ENCODE measurements at regions not wholly inside any gene's neighbourhood (a gene's known extent, or its start where the extent isn't known, plus 50 kb on each side); places are given as distances from the start of the nearest gene placed in this dataset.
A peak's percentile ranks its signal among the peaks of the same experiment; 100 is the strongest.

DNA sequence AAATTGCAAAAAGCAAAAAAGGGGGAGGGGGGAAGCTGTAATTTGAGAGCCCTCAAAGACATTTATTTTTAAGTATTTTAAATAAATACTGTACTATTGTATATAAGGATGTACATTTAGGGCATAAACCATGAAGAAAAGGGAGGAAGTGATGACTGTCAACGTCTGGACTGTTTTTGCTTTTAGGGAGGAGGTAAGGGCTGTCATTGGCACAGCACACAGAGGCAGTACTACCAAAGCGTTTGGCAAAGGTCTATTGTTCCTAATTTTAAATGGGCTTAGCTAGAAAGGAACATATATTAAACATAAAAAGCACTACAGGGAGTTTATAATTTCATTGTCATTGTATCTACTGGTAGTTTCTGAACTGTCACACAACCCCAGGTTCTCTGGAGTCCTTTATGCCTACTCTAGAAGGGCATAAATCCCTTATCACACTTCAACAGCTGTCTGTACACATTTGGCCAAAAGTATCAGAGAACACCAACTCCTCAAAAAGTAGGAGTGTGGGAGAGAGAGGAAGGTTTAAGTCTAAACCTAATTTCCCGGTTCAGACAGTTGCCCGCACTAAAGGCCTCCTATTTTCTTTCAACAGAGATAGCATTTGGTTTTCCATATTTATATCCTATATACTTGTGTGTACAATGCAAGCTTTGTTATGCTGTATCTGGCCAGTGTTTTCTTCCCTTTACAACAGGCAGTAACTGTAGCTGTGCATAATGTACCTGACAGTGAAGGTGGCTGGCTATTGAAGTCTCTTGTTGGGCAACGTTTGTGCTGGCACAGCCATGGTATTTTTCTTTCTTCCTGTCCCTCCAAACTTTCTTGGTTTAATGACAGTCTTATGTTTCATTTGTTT is 406.2 kb downstream of the KLF5 start:
- no peaks in the 10 kb centered on the region for H3K27me3 ChIP-seq (replicated peaks; ENCODE audit: control insufficient read depth, insufficient read depth, low read length)
- no peaks in the 10 kb centered on the region for H3K36me3 ChIP-seq (ENCODE audit: control insufficient read depth, insufficient read depth, low read length, severe bottlenecking)
- H3K9ac ChIP-seq (ENCODE audit: low read length): no peak overlapping the region
- H3K4me1 ChIP-seq (ENCODE audit: control insufficient read depth, insufficient read depth, low read length): no peaks in the 10 kb centered on the region
- no peak for DNase-seq (ENCODE audit: low read depth)
- H3K9me3 ChIP-seq (ENCODE audit: control insufficient read depth, low read length): no peaks in the 10 kb centered on the region
- H3K4me3 ChIP-seq (ENCODE audit: low read length): no peak overlapping the region

DNA sequence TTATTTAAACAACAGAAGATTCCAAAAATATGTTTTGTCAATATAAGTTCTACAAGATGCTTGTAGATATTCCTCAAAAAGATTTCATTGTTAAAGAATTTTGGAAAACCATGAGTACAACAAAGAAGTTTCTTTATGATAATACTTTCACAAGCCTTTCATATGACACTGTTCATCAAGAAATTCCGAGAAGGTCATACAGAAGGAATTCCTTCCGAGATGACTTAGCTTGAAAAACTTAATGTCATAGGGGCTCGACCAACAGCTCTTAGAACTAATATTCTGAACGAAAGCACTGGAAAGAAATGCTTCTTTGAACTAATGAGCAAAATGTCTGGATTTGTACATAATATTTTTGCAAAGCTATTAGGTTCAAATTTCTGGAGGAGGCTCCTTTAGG is 403.4 kb downstream of the KLF5 start:
- Histone ChIP-seq H3K9me3 (ENCODE audit: control insufficient read depth, low read length) (no peaks in the 10 kb centered on the region), H3K9ac (ENCODE audit: low read length) (no peak overlapping the region), H3K4me1 (ENCODE audit: control insufficient read depth, insufficient read depth, low read length) (no peaks in the 10 kb centered on the region), H3K36me3 (ENCODE audit: control insufficient read depth, insufficient read depth, low read length, severe bottlenecking) (no peaks in the 10 kb centered on the region), H3K4me3 (ENCODE audit: low read length) (no peak overlapping the region), H3K27me3 (replicated peaks; ENCODE audit: control insufficient read depth, insufficient read depth, low read length) (no peaks in the 10 kb centered on the region)
- peak; percentile 35 for DNase-seq (ENCODE audit: low read depth)

DNA sequence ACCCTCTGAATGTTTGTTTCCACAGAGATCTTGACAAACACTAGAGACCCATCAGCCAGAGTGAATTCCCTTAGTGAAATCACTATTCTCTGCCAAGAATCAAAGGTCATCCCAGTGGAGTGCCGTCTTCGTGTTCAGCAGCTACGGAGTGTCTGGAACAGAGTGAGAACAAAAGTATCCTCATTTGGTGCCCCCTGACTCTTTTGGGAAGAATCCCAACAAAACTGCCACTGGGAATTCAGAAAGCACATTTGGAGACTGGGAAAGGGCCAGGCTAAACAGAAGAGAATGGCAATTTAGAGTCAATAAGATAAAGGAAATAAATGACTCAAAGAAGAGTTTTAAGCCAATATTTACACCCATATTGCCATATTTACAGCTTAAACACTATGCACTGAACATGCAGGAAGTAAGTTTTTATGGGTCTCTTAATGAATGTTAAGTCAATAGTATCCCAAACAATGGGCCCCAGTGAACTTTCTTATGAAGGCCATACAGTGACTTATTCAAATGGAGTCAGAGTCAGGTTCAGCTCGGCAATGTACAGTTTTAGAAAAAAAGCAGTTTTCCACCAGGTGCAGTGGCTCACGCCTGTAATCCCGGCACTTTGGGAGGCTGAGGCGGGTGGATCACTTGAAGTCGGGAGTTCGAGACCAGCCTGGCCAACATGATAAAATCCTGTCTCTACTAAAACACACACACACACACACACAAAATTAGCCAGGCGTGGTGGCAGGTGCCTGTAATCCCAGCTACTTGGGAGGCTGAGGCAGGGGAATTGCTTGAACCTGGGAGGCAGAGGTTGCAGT is 392.6 kb downstream of the KLF5 start:
- no peak for DNase-seq (ENCODE audit: low read depth)
- Histone ChIP-seq H3K36me3 (ENCODE audit: control insufficient read depth, insufficient read depth, low read length, severe bottlenecking) (no peaks in the 10 kb centered on the region), H3K4me1 (ENCODE audit: control insufficient read depth, insufficient read depth, low read length) (peaks cover 5% of the 10 kb centered on the region), H3K4me3 (ENCODE audit: low read length) (no peak overlapping the region), H3K27me3 (replicated peaks; ENCODE audit: control insufficient read depth, insufficient read depth, low read length) (no peaks in the 10 kb centered on the region), H3K9me3 (ENCODE audit: control insufficient read depth, low read length) (no peaks in the 10 kb centered on the region), H3K9ac (ENCODE audit: low read length) (no peak overlapping the region)

DNA sequence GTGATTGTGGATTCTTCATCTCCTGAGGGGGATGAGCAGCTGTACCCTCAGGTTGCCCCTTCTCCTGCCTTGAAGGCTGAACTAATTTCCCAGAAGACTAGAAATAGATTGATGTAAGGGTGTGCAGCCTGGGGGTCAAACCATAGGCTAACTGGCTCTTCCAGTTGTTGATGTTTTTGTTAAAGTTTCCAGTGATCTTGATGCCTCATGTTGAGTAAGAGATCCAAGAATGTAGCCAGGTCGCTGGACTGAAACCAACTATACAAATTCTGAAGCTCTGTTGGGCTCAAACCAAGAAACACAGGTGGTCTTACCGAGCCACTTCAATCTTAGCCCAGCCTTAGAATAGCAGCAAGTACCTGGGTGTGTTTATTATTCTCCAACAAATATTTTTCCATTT is 391.8 kb downstream of the KLF5 start:
- peaks cover 5% of the 10 kb centered on the region for H3K4me1 ChIP-seq (ENCODE audit: control insufficient read depth, insufficient read depth, low read length)
- no peak overlapping the region for H3K4me3 ChIP-seq (ENCODE audit: low read length)
- DNase-seq (ENCODE audit: low read depth): no peak
- H3K9me3 ChIP-seq (ENCODE audit: control insufficient read depth, low read length): peaks cover 6% of the 10 kb centered on the region
- no peaks in the 10 kb centered on the region for H3K27me3 ChIP-seq (replicated peaks; ENCODE audit: control insufficient read depth, insufficient read depth, low read length)
- no peak overlapping the region for H3K9ac ChIP-seq (ENCODE audit: low read length)
- no peaks in the 10 kb centered on the region for H3K36me3 ChIP-seq (ENCODE audit: control insufficient read depth, insufficient read depth, low read length, severe bottlenecking)

DNA sequence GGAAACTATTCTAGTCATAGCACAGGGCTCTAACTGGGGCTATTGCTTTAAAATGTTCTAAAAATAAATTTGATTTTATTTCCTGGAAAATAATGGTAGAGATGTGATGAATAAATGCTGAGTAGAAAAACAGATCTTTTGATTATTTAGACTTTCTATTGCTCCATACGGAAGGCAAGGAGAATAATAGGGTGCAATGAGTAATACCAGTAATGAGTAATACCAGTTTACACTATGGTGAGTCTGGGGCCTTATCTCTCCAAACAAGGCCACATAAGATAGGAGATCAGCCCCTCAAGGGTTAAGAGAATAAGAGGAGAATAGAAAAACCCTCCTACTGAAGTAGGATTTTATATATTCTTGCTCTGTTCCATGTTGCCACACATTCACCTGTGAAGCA is 390.4 kb downstream of the KLF5 start:
- Histone ChIP-seq H3K4me1 (ENCODE audit: control insufficient read depth, insufficient read depth, low read length) (peaks cover 5% of the 10 kb centered on the region), H3K4me3 (ENCODE audit: low read length) (no peak overlapping the region), H3K9ac (ENCODE audit: low read length) (no peak overlapping the region), H3K27me3 (replicated peaks; ENCODE audit: control insufficient read depth, insufficient read depth, low read length) (no peaks in the 10 kb centered on the region), H3K9me3 (ENCODE audit: control insufficient read depth, low read length) (peaks cover 6% of the 10 kb centered on the region), H3K36me3 (ENCODE audit: control insufficient read depth, insufficient read depth, low read length, severe bottlenecking) (no peaks in the 10 kb centered on the region)
- DNase-seq (ENCODE audit: low read depth): no peak

DNA sequence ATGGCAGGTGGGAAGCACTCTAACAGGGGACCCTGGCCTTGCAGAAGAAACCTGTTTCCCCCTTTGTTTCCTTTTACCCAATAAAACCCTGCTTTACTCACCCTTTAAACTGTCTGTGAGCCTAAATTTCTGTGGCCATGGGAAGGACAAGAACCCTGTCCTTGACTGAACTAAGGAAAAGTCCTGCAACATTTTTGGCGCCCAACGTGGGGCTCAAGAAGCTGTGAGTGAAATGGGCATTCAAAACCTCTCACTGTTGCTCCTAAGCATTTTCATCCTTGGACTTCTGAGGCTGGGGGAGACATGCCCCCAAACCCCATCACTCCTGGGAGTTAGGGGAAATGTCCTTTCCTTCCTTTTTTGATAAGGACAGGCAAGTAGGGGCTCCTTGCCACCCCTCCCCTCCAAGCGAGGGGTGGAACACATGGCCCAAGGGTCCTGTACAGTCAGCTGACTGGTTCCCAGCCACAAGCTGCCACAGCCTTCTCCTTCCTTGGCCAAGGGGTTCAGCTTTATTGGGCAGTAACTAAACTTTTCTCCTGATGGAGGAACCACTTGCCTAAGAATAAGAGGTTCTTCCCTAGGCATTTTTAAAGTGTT is 381.6 kb downstream of the KLF5 start:
- H3K27me3 ChIP-seq (replicated peaks; ENCODE audit: control insufficient read depth, insufficient read depth, low read length): no peaks in the 10 kb centered on the region
- DNase-seq (ENCODE audit: low read depth): peak; percentile 30
- no peak overlapping the region for H3K9ac ChIP-seq (ENCODE audit: low read length)
- H3K4me3 ChIP-seq (ENCODE audit: low read length): no peak overlapping the region
- H3K4me1 ChIP-seq (ENCODE audit: control insufficient read depth, insufficient read depth, low read length): no peaks in the 10 kb centered on the region
- no peaks in the 10 kb centered on the region for H3K36me3 ChIP-seq (ENCODE audit: control insufficient read depth, insufficient read depth, low read length, severe bottlenecking)
- peaks cover 43% of the 10 kb centered on the region for H3K9me3 ChIP-seq (ENCODE audit: control insufficient read depth, low read length)

DNA sequence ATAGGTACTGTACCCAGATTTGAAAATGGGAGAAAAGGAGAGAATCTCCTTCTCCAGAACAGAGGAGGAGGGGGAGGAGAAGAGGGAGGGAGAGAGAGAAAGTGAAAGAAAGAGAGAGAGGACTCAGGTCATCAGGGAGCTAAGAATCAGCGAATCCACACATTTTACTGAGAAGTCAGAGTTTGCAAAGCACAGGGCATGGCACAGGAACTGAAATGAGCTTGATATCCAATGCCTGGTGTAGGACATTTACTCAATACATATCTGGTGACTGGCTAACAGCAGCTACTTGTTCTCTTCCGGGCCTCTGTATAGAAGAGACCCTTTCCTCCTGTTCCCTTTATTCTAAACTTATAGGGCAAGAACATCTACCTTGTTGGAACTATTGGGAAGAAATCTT is 375.1 kb downstream of the KLF5 start:
- Histone ChIP-seq H3K9me3 (ENCODE audit: control insufficient read depth, low read length) (peaks cover 11% of the 10 kb centered on the region), H3K4me3 (ENCODE audit: low read length) (no peak overlapping the region), H3K36me3 (ENCODE audit: control insufficient read depth, insufficient read depth, low read length, severe bottlenecking) (no peaks in the 10 kb centered on the region), H3K27me3 (replicated peaks; ENCODE audit: control insufficient read depth, insufficient read depth, low read length) (no peaks in the 10 kb centered on the region), H3K4me1 (ENCODE audit: control insufficient read depth, insufficient read depth, low read length) (peaks cover 2% of the 10 kb centered on the region), H3K9ac (ENCODE audit: low read length) (no peak overlapping the region)
- peak; percentile 22 for DNase-seq (ENCODE audit: low read depth)

DNA sequence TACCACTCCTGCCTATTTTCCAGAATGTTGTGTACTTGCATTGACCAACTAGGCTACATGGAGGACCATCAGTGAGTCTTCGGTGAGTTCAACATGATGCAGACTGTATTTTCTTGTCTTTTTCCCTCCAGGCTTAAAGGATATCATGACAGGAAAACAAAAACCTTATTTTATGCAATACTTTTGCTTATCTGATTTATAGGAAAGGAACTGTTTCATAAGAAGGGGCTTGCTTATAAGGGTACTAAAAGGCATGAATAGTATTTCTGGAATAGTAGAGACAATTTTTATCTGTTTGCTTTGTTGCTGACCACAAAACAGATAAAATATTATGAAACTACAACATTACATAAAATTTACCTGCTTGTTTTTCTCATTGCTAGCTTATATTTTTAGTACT is 374.7 kb downstream of the KLF5 start:
- Histone ChIP-seq H3K36me3 (ENCODE audit: control insufficient read depth, insufficient read depth, low read length, severe bottlenecking) (no peaks in the 10 kb centered on the region), H3K27me3 (replicated peaks; ENCODE audit: control insufficient read depth, insufficient read depth, low read length) (no peaks in the 10 kb centered on the region), H3K4me1 (ENCODE audit: control insufficient read depth, insufficient read depth, low read length) (peaks cover 2% of the 10 kb centered on the region), H3K9ac (ENCODE audit: low read length) (no peak overlapping the region), H3K9me3 (ENCODE audit: control insufficient read depth, low read length) (peaks cover 11% of the 10 kb centered on the region), H3K4me3 (ENCODE audit: low read length) (no peak overlapping the region)
- peak; percentile 24 for DNase-seq (ENCODE audit: low read depth)

DNA sequence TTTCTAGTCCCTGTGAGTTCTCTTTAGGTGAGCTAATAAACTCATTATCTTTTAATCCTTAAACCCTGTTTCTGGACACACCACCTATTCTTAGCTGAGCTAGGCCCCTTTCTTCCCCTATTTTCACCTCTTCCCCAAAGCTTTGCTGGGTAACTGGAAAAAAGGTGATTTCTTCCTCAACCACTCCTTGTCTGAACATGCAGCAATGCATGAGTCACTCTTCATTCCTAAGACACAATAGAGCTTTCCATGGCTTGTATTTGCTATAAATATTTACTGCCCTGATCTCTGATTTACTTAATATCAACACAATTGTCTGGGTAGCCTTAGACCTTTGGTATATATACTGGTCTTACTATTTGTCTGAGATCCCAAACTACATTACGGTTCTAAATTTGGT is 370.9 kb downstream of the KLF5 start:
- H3K27me3 ChIP-seq (replicated peaks; ENCODE audit: control insufficient read depth, insufficient read depth, low read length): no peaks in the 10 kb centered on the region
- peaks cover 2% of the 10 kb centered on the region for H3K4me1 ChIP-seq (ENCODE audit: control insufficient read depth, insufficient read depth, low read length)
- H3K36me3 ChIP-seq (ENCODE audit: control insufficient read depth, insufficient read depth, low read length, severe bottlenecking): no peaks in the 10 kb centered on the region
- H3K9me3 ChIP-seq (ENCODE audit: control insufficient read depth, low read length): no peaks in the 10 kb centered on the region
- H3K4me3 ChIP-seq (ENCODE audit: low read length): no peak overlapping the region
- DNase-seq (ENCODE audit: low read depth): peak; percentile 68
- no peak overlapping the region for H3K9ac ChIP-seq (ENCODE audit: low read length)

DNA sequence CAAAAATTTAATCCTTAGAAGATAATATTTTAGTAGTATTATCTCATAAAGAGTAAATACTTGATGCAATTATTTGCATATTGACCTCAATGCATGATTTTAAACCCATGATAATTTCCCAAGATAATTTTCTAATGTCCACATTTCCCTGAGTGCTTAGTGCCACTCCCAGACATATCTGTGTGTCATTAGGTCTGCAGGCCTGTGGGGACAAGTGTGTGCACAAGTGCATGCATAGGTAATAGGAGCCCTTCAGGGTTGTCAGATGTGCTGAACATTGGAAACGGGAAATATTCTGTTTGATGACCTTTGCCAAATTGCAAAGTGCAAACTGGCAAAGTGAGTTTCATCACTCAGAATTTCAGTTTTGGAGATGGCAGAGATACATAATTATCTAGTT is 369.9 kb downstream of the KLF5 start:
- Histone ChIP-seq H3K27me3 (replicated peaks; ENCODE audit: control insufficient read depth, insufficient read depth, low read length) (no peaks in the 10 kb centered on the region), H3K9ac (ENCODE audit: low read length) (no peak overlapping the region), H3K4me1 (ENCODE audit: control insufficient read depth, insufficient read depth, low read length) (peaks cover 2% of the 10 kb centered on the region), H3K4me3 (ENCODE audit: low read length) (no peak overlapping the region), H3K9me3 (ENCODE audit: control insufficient read depth, low read length) (no peaks in the 10 kb centered on the region), H3K36me3 (ENCODE audit: control insufficient read depth, insufficient read depth, low read length, severe bottlenecking) (no peaks in the 10 kb centered on the region)
- DNase-seq (ENCODE audit: low read depth): no peak

DNA sequence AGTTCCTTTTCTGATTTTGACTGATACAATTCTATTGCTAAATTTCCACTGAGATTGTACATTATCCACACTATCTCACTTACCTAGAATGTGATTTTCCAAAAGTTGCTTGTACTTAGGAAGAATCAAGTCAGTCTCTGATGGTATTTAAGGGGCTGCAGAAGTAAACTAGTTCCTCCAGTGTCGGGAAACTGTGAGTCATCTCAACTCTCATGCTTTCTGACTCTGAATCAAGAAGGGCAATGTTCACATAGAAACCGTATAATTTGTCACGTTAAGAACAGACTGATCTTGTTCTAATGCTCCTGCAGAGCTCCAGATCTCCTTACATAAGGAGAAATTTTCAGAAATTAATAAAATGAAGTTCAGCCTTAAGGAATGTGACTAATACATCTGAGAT is 369.3 kb downstream of the KLF5 start:
- Histone ChIP-seq H3K27me3 (replicated peaks; ENCODE audit: control insufficient read depth, insufficient read depth, low read length) (no peaks in the 10 kb centered on the region), H3K9me3 (ENCODE audit: control insufficient read depth, low read length) (no peaks in the 10 kb centered on the region), H3K4me3 (ENCODE audit: low read length) (no peak overlapping the region), H3K36me3 (ENCODE audit: control insufficient read depth, insufficient read depth, low read length, severe bottlenecking) (no peaks in the 10 kb centered on the region), H3K9ac (ENCODE audit: low read length) (no peak overlapping the region), H3K4me1 (ENCODE audit: control insufficient read depth, insufficient read depth, low read length) (peaks cover 2% of the 10 kb centered on the region)
- DNase-seq (ENCODE audit: low read depth): peak; percentile 88
